Transverse colon (tissue), 4 donors: ENCODE measurements at regions not wholly inside any gene's neighbourhood (a gene's known extent, or its start where the extent isn't known, plus 50 kb on each side); places are given as distances from the start of the nearest gene placed in this dataset.

Source experiments
- EP300 ChIP-seq: sonication (generic); formaldehyde crosslinking; IDR thresholded peaks from one replicate; pipeline ENCODE4 v1.6.1; 2017; ENCODE audit warnings: antibody characterized with exemption, low read depth
- POLR2A ChIP-seq: fragments of 450-650 bp; IDR thresholded peaks from one replicate; pipeline ENCODE4 v1.6.1; 2016; ENCODE audit warnings: antibody characterized with exemption, mild to moderate bottlenecking, moderate library complexity
- POLR2AphosphoS5 ChIP-seq, 3 donors: sonication (generic); formaldehyde crosslinking; IDR thresholded peaks; one replicate each; pipeline ENCODE4 v1.6.1; 2016; ENCODE audit warnings: antibody characterized with exemption in 3 of 3
- TF ChIP-seq, protein P1 (sequence below), 5 experiments: fragments of 200-600 bp in 3 of 5; fragments of 450-650 bp in 2 of 5; sonication (generic) in 3 of 5; IDR thresholded peaks; 1 replicate in 2 of 5; 2 replicates in 3 of 5; pipeline ENCODE4 v1.5.1; 2016 to 2017; ENCODE audit warnings: antibody characterized with exemption in 5 of 5, inconsistent platforms in 3 of 5, mild to moderate bottlenecking in 2 of 5, moderate library complexity in 1 of 5

DNA sequence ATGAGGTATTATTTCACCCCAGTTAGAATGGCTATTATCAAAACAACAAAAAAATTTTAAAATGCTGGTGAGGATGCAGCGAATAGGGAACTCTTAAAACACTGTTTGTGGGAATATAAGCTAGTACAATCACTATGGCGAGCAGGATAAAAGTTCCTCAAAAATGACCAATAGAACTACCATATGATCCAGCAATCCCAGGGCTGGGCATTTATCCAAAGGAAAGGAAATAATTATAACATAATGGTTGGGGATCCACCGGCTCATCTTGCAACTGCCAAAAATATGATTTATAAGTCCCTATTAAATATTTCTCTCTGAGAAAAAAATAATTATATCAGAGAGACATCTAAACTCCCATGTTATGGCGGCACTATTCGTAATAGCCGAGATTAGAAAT, 127.6 kb upstream of the MME start:
- TF ChIP-seq, protein P1, sequence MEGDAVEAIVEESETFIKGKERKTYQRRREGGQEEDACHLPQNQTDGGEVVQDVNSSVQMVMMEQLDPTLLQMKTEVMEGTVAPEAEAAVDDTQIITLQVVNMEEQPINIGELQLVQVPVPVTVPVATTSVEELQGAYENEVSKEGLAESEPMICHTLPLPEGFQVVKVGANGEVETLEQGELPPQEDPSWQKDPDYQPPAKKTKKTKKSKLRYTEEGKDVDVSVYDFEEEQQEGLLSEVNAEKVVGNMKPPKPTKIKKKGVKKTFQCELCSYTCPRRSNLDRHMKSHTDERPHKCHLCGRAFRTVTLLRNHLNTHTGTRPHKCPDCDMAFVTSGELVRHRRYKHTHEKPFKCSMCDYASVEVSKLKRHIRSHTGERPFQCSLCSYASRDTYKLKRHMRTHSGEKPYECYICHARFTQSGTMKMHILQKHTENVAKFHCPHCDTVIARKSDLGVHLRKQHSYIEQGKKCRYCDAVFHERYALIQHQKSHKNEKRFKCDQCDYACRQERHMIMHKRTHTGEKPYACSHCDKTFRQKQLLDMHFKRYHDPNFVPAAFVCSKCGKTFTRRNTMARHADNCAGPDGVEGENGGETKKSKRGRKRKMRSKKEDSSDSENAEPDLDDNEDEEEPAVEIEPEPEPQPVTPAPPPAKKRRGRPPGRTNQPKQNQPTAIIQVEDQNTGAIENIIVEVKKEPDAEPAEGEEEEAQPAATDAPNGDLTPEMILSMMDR (IDR thresholded peaks at IDR 0.05), result no peak
- TF ChIP-seq POLR2A (no peak), POLR2AphosphoS5 (IDR thresholded peaks at IDR 0.05) (no peak), EP300 (no peak)
